ENCODE measurements at regions not wholly inside any gene's neighbourhood (a gene's known extent, or its start where the extent isn't known, plus 50 kb on each side); places are given as distances from the start of the nearest gene placed in this dataset.
A peak's percentile ranks its signal among the peaks of the same experiment; 100 is the strongest.

- DNase-seq (ENCODE audit: low spot score), result no peak
Observed at GRCh38 chr5:142475102-142475513, 150.3 kb upstream of the SPRY4 start.

- DNase-seq (ENCODE audit: low spot score), result no peak
Observed at GRCh38 chr5:142474431-142475094, 149.7 kb upstream of the SPRY4 start.

GRCh38 chr5:142473038-142473437, 148.2 kb upstream of the SPRY4 start:
- DNase-seq (ENCODE audit: low spot score), result no peak

- DNase-seq (ENCODE audit: low spot score), result peak; percentile 29
Observed at GRCh38 chr5:142472306-142472951, 147.6 kb upstream of the SPRY4 start.

GRCh38 chr5:142466195-142466971, 141.6 kb upstream of the SPRY4 start:
- DNase-seq (ENCODE audit: low spot score), result no peak

GRCh38 chr5:142465476-142465875, 140.7 kb upstream of the SPRY4 start:
- no peak for DNase-seq (ENCODE audit: low spot score)

- no peak for DNase-seq (ENCODE audit: low spot score)
Observed at GRCh38 chr5:142463904-142464303, 139.1 kb upstream of the SPRY4 start.

GRCh38 chr5:142461028-142461590, 136.3 kb upstream of the SPRY4 start:
- no peak for DNase-seq (ENCODE audit: low spot score)

DNA sequence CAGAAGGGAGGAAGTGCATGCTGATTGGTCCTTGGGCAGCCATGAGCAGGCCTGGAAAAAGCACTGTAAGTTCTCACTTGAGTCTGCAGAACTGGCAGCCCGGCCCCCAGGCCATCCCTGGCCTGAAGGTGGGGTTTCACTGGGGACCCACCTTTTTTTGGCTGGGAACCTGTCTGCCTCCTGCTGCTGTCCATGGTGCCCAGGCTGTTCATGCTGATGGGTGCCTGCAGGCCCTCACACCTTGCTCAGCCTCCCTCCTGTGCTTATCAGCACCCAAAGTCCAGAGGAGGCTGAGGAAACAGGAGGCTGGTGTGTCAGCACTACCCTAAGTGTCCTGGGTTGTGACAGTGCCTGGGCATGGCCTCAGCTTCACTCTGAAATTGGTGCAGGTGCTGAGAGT, 134.4 kb upstream of the SPRY4 start:
- DNase-seq (ENCODE audit: low spot score), result no peak

GRCh38 chr5:142455856-142456255, 131.0 kb upstream of the SPRY4 start:
- DNase-seq (ENCODE audit: low spot score), result no peak

DNA sequence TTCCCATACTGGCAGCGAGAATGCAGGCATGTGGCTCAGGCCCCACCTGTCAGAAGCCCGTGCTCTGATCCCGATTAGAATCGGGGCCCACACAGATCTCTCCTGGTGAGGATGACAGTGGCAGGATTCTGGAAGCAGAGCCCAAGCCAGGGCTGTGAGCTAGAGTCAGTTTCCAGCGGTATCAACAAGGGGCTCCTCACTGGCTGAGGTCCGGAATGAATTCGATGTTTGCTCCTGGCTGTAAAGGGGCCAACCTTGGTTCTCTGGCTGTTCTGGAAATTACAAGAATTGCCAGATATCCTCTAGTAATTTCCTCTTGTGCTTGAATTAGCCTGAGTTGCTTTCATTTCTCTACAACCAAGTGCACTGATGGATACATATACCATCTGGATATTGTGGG, 129.1 kb upstream of the SPRY4 start:
- no peak for DNase-seq (ENCODE audit: low spot score)

GRCh38 chr5:142450419-142450818, 125.6 kb upstream of the SPRY4 start:
- DNase-seq (ENCODE audit: low spot score), result no peak

DNA sequence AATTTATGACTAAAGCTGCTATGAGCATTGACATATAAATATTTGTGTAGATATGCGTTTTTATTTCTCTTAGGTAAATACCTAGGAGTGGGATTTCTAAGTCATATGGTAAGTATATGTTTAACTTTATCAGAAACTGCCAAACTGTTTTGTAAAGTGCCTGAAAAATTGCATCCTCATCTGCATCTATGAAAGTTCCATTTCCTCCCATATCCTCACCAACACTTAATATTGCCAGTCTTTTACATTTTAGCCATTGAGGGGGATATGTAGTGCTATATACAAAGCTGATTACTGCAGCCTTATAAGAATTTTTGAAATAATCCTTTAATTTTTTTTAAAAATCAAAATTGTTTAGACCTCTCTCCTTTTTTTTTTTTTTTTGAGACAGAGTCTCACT, 123.1 kb upstream of the SPRY4 start:
- no peak for DNase-seq (ENCODE audit: low spot score)

DNA sequence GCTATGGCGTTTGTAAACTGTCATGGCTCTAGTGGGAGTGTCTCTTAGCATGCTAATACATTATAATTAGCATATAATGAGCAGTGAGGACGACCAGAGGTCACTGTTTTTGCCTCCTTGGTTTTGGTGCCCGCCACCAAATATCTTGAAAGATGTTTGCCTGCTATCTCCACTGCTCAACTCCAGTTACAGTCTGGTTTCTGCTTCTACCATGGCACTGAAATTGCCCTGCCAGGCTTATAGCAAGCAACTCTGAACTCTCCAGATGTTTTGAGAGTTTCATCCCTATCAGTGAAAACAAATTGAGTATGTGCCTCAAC, 122.1 kb upstream of the SPRY4 start:
- no peak for DNase-seq (ENCODE audit: low spot score)

DNA sequence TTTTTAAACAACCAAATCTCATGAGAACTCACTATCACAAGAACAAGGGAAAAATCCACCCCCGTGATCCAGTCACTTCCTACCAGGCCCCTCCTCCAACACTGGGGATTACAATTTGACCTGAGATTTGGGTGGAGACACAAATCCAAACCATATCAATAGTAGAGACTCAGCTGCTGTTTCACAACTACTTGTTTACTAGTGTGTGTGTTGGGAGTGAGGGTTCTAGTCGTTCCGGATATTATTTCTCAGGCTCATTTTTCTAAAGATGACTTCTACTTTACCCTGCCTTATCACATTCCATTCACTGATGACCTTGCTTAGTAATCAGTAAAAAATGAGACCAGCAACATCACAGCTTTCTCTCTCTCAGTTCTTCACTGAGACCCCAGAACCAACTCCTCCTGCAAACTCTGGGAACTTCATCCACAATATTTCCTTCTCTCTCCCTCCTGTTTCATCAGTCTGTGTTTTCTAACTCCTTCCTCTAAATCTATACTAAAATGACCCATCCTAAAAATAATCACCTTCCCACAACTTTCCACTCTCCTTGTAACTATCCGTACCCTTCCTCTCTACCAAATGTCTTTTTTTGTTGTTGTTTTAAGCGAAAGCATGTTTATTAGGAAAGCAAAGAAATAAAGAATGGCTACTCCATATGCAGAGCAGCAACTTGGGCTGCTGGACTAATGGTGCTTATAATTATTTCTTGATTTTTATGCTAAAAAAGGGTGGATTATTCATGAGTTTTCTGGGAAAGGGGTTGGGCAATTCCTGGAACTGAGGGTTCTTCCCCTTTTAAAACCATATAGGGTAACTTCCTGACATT, 121.5 kb upstream of the SPRY4 start:
- DNase-seq (ENCODE audit: low spot score), result no peak

GRCh38 chr5:142445266-142445665, 120.4 kb upstream of the SPRY4 start:
- no peak for DNase-seq (ENCODE audit: low spot score)

- no peak for DNase-seq (ENCODE audit: low spot score)
Observed at GRCh38 chr5:142441616-142442015, 116.8 kb upstream of the SPRY4 start.

- no peak for DNase-seq (ENCODE audit: low spot score)
Observed at GRCh38 chr5:142439207-142439860, 114.5 kb upstream of the SPRY4 start.

- no peak for DNase-seq (ENCODE audit: low spot score)
Observed at GRCh38 chr5:142438573-142438972, 113.8 kb upstream of the SPRY4 start.

- DNase-seq (ENCODE audit: low spot score), result no peak
Observed at GRCh38 chr5:142437563-142437962, 112.7 kb upstream of the SPRY4 start.

GRCh38 chr5:142435410-142436115, 110.7 kb upstream of the SPRY4 start:
- DNase-seq (ENCODE audit: low spot score), result no peak
